NCI-H82 (cell line): ENCODE measurements at regions not wholly inside any gene's neighbourhood (a gene's known extent, or its start where the extent isn't known, plus 50 kb on each side); places are given as distances from the start of the nearest gene placed in this dataset.
"Not testable (repeated sequence)": the region's sequence is repeated elsewhere in the genome, so short reads cannot be mapped to it uniquely, and the experiment has no call there.

ENCODE experiments used
- DNase-seq: peaks from one replicate; lab custom pipeline; 2025; lab: John Stamatoyannopoulos, UW

GRCh38 chr15:24311692-24312091 lies 363.9 kb upstream of the NPAP1 start:
- DNase-seq, result not testable (repeated sequence)

GRCh38 chr15:24316326-24316725 lies 359.2 kb upstream of the NPAP1 start:
- DNase-seq, result not testable (repeated sequence)

GRCh38 chr15:24318981-24319380 lies 356.6 kb upstream of the NPAP1 start:
- no peak for DNase-seq

- not testable (repeated sequence) for DNase-seq
Measured at GRCh38 chr15:24324096-24324495, 351.5 kb upstream of the NPAP1 start.

GRCh38 chr15:24326513-24326912 lies 349.1 kb upstream of the NPAP1 start:
- not testable (repeated sequence) for DNase-seq

GRCh38 chr15:24331964-24332363 lies 343.6 kb upstream of the NPAP1 start:
- DNase-seq, result not testable (repeated sequence)

GRCh38 chr15:24341876-24342275 lies 333.7 kb upstream of the NPAP1 start:
- not testable (repeated sequence) for DNase-seq

GRCh38 chr15:24352777-24353176 lies 322.8 kb upstream of the NPAP1 start:
- not testable (repeated sequence) for DNase-seq

- not testable (repeated sequence) for DNase-seq
Measured at GRCh38 chr15:24381103-24381502, 294.5 kb upstream of the NPAP1 start.

GRCh38 chr15:24385258-24385657 lies 290.3 kb upstream of the NPAP1 start:
- DNase-seq, result not testable (repeated sequence)

GRCh38 chr15:24394303-24394702 lies 281.3 kb upstream of the NPAP1 start:
- DNase-seq, result no peak

- not testable (repeated sequence) for DNase-seq
Measured at GRCh38 chr15:24412649-24413048, 262.9 kb upstream of the NPAP1 start.

- DNase-seq, result not testable (repeated sequence)
Measured at GRCh38 chr15:24426286-24427054, 249.1 kb upstream of the NPAP1 start.

- DNase-seq, result not testable (repeated sequence)
Measured at GRCh38 chr15:24427055-24427400, 248.5 kb upstream of the NPAP1 start.

GRCh38 chr15:24435075-24435820 lies 240.3 kb upstream of the NPAP1 start:
- not testable (repeated sequence) for DNase-seq

- DNase-seq, result not testable (repeated sequence)
Measured at GRCh38 chr15:24437270-24437669, 238.3 kb upstream of the NPAP1 start.

- DNase-seq, result not testable (repeated sequence)
Measured at GRCh38 chr15:24437735-24438134, 237.8 kb upstream of the NPAP1 start.

- DNase-seq, result not testable (repeated sequence)
Measured at GRCh38 chr15:24477107-24478025, 198.2 kb upstream of the NPAP1 start.

- DNase-seq, result not testable (repeated sequence)
Measured at GRCh38 chr15:24485885-24486567, 189.5 kb upstream of the NPAP1 start.

- not testable (repeated sequence) for DNase-seq
Measured at GRCh38 chr15:24488164-24488907, 187.2 kb upstream of the NPAP1 start.

GRCh38 chr15:24505216-24505615 lies 170.4 kb upstream of the NPAP1 start:
- DNase-seq, result not testable (repeated sequence)
